BJ (cell line): ENCODE measurements at regions not wholly inside any gene's neighbourhood (a gene's known extent, or its start where the extent isn't known, plus 50 kb on each side); places are given as distances from the start of the nearest gene placed in this dataset.
"Not testable (repeated sequence)": the region's sequence is repeated elsewhere in the genome, so short reads cannot be mapped to it uniquely, and the experiment has no call there.

Experiments
- CTCF ChIA-PET: fragments of 350-600 bp; formaldehyde crosslinking; extraction: SDS; loops from one replicate; lab custom pipeline; 2021; ENCODE audit warnings: antibody characterized with exemption, inconsistent platforms; lab: Yijun Ruan, JAX
- POLR2A ChIA-PET: fragments of 300-600 bp; sonication (Branson Sonifier 250); formaldehyde crosslinking; extraction: SDS; loops from one replicate; lab custom pipeline; 2021; ENCODE audit warnings: antibody characterized with exemption; lab: Charles Lee
- DNase-seq: peaks from one replicate; pipeline ENCODE4 v3.0.0-alpha.2; 2011; ENCODE audit warnings: low read depth
- H3K27me3 ChIP-seq: 2 replicates; pipeline ENCODE4 v1.6.0; 2011; ENCODE audit warnings: low read length; ENCODE audit not compliant: control insufficient read depth, insufficient read depth
- H3K36me3 ChIP-seq: 2 replicates; pipeline ENCODE4 v1.5.1; 2011; ENCODE audit warnings: low read length; ENCODE audit not compliant: control insufficient read depth, insufficient read depth
- H3K4me3 ChIP-seq: 2 replicates; pipeline ENCODE4 v1.5.1; 2011; ENCODE audit warnings: low read depth, mild to moderate bottlenecking, control low read depth, low read length
- CTCF ChIP-seq: IDR thresholded peaks from 2 replicates; pipeline ENCODE4 v1.5.1; 2011; ENCODE audit warnings: low read depth, mild to moderate bottlenecking, control low read depth, inconsistent platforms, low read length, moderate library complexity; ENCODE audit not compliant: insufficient read depth

- ChIA-PET CTCF (no interaction called here), POLR2A (no interaction called here)
- no peak for TF ChIP-seq CTCF
- Histone ChIP-seq H3K27me3 (no peaks in the 10 kb centered on the region), H3K4me3 (no peak overlapping the region), H3K36me3 (no peaks in the 10 kb centered on the region)
- DNase-seq: no peak
Measured at GRCh38 chr9:81308404-81308803, 380.9 kb downstream of the TLE1 start.

DNA sequence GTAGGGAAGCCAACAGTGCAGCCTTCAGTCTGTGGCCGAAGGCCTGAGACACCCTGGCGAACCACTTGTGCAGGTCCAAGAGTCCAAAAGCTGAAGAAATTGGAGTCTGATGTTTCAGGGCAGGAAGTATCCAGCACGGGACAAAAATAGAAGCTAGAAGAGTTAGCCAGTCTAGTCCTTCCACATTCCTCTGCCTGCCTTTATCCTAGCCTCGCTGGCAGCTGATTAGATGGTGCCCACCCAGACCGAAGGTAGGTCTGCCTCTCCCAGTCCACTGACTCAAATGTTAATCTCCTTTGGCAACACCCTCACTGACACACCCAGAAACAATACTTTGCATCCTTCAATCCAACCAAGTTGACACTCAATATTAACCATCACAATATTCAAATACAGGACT, 381.6 kb downstream of the TLE1 start:
- H3K4me3 ChIP-seq, POLR2A ChIA-PET, H3K27me3 ChIP-seq, H3K36me3 ChIP-seq, DNase-seq, CTCF ChIA-PET: not testable (repeated sequence)

- no peak overlapping the region for H3K4me3 ChIP-seq
- ChIA-PET CTCF (no interaction called here), POLR2A (no interaction called here)
- H3K27me3 ChIP-seq: no peaks in the 10 kb centered on the region
- TF ChIP-seq CTCF: no peak
- H3K36me3 ChIP-seq: no peaks in the 10 kb centered on the region
- DNase-seq: no peak
Measured at GRCh38 chr9:81305561-81306182, 383.7 kb downstream of the TLE1 start.

DNA sequence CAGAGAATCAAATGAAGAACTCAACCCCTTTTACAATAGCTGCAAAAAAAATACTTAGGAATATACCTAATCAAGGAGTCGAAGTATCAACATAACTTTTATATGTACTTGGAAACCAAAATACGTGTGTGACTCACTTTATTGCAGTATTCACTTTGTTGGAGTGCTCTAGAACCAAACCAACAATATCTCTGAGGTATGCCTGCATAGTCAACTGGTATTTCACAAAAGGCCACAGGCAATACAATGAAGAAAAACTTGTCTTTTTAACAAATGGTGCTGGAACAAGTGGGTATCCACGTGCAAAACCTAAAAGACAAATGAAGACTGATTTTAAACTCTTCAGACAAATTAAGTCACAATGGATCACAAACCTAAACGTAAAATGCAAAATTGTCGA, 385.7 kb downstream of the TLE1 start:
- CTCF ChIA-PET: no interaction called here

GRCh38 chr9:81293651-81294050, 395.7 kb downstream of the TLE1 start:
- CTCF ChIA-PET: no interaction called here
- no peak overlapping the region for H3K4me3 ChIP-seq
- no peak for TF ChIP-seq CTCF
- POLR2A ChIA-PET: no interaction called here
- DNase-seq: no peak
- no peaks in the 10 kb centered on the region for H3K27me3 ChIP-seq
- H3K36me3 ChIP-seq: no peaks in the 10 kb centered on the region

More for the DNA sequence above, 385.7 kb downstream of the TLE1 start:
- DNase-seq: no peak
- Histone ChIP-seq H3K4me3 (no peak overlapping the region), H3K36me3 (no peaks in the 10 kb centered on the region), H3K27me3 (no peaks in the 10 kb centered on the region)
- no peak for TF ChIP-seq CTCF
- POLR2A ChIA-PET: no interaction called here

- TF ChIP-seq CTCF: no peak
- DNase-seq: no peak
- CTCF ChIA-PET: no interaction called here
- Histone ChIP-seq H3K36me3 (no peaks in the 10 kb centered on the region), H3K4me3 (no peak overlapping the region), H3K27me3 (no peaks in the 10 kb centered on the region)
- POLR2A ChIA-PET: no interaction called here
Measured at GRCh38 chr9:81292056-81292805, 397.1 kb downstream of the TLE1 start.
